ENCODE measurements at regions not wholly inside any gene's neighbourhood (a gene's known extent, or its start where the extent isn't known, plus 50 kb on each side); places are given as distances from the start of the nearest gene placed in this dataset.

DNA sequence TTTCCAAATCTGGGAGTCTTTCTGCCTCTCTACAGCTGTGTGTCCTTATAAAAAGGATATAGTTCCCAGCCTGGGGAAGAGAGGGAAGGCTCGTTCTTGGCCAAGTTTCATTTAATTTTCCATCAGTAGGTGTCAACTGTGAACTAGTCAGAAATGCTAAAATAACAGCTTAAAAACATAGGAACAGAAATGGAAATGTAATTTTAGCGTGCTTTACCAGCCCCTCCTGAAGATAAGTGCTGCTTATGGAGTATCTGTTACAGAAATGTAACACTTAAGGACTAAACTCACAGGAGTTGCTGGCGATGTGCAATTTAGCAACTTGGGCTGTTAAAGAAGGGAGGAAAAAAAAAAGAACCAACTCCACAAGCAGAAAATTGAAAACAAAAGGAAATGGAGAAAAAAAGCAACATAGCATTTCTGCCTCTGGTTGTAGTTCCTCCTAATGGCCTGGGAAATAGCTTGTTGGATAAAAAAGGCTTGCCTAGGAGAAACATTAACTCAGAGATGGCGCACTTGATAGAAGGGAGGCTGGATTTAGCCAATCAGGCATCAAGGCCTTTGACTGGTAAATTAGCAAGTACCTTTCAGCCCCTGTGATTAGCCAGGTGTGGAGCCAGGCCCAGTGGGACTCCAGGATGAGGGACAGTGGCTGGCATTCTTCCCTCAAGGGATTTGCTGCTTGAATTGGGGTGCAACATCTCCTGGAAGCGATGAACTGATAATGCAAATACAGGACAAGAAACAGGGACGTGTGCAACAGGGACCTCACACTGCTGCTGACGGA is 84.3 kb downstream of the RPLP1 start:
- Histone ChIP-seq H3K27me3 (ENCODE audit: insufficient read depth, low read depth) (no peaks in the 10 kb centered on the region), H3K4me2 (no peak overlapping the region), H3K79me2 (ENCODE audit: low read depth) (no peaks in the 10 kb centered on the region), H4K20me1 (ENCODE audit: insufficient read depth) (no peaks in the 10 kb centered on the region), H3K4me1 (replicated peaks; ENCODE audit: insufficient read depth) (0 out of 2 replicates have a peak, but pooled peaks cover 7% of the 10 kb centered on the region), H3K9me3 (ENCODE audit: insufficient read depth, low read depth) (no peaks in the 10 kb centered on the region), H3K9me2 (ENCODE audit: insufficient read depth) (no peaks in the 10 kb centered on the region), H3F3A (ENCODE audit: insufficient read depth, low read depth) (no peaks in the 10 kb centered on the region), H2AFZ (no peak overlapping the region), H3K27ac (no peak overlapping the region), H3K36me3 (ENCODE audit: low read depth) (no peaks in the 10 kb centered on the region), H3K4me3 (no peak overlapping the region)
- intact Hi-C loops (cut with micrococcal nuclease; ENCODE audit: unreplicated experiment), result no loop called here
- TF ChIP-seq, protein P1, sequence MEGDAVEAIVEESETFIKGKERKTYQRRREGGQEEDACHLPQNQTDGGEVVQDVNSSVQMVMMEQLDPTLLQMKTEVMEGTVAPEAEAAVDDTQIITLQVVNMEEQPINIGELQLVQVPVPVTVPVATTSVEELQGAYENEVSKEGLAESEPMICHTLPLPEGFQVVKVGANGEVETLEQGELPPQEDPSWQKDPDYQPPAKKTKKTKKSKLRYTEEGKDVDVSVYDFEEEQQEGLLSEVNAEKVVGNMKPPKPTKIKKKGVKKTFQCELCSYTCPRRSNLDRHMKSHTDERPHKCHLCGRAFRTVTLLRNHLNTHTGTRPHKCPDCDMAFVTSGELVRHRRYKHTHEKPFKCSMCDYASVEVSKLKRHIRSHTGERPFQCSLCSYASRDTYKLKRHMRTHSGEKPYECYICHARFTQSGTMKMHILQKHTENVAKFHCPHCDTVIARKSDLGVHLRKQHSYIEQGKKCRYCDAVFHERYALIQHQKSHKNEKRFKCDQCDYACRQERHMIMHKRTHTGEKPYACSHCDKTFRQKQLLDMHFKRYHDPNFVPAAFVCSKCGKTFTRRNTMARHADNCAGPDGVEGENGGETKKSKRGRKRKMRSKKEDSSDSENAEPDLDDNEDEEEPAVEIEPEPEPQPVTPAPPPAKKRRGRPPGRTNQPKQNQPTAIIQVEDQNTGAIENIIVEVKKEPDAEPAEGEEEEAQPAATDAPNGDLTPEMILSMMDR (conservative IDR thresholded peaks at IDR 0.05), result no peak
- no peak for TF ChIP-seq EZH2 (IDR thresholded peaks at IDR 0.05; ENCODE audit: low read depth)
- no peak for DNase-seq
- CTCF ChIA-PET, result no interaction called here
- POLR2A ChIA-PET (ENCODE audit: unreplicated experiment), result no interaction called here
- BruUV-seq (replicated peaks), result no TSS peak

DNA sequence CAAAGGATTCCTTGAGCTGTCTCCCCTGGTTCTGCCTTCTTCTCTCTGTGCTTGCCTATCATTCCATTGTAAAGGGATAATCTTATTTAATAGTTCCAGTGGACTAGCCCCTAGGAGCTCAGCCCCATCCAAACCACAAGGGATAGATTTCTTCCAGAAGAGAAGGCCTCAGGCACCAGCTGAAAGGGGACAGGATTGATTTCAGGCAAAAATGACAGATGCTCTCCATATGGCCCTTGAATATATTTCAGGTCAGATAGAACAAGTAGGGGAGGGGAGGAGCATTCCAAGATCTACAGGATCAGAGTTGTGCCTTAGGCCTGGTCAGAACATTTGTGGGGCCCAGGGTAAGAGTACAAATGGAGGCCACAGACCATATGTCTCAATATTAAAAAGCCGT is 85.3 kb downstream of the RPLP1 start:
- H3K27ac ChIP-seq, result no peak overlapping the region
- no peaks in the 10 kb centered on the region for H3K9me2 ChIP-seq (ENCODE audit: insufficient read depth)
- H3K4me2 ChIP-seq, result no peak overlapping the region
- BruUV-seq (replicated peaks), result no TSS peak
- ChIA-PET POLR2A (ENCODE audit: unreplicated experiment) (no interaction called here), CTCF (no interaction called here)
- no peaks in the 10 kb centered on the region for H3K27me3 ChIP-seq (ENCODE audit: insufficient read depth, low read depth)
- no peaks in the 10 kb centered on the region for H4K20me1 ChIP-seq (ENCODE audit: insufficient read depth)
- no peaks in the 10 kb centered on the region for H3K36me3 ChIP-seq (ENCODE audit: low read depth)
- no peaks in the 10 kb centered on the region for H3K79me2 ChIP-seq (ENCODE audit: low read depth)
- intact Hi-C loops (cut with micrococcal nuclease; ENCODE audit: unreplicated experiment), result no loop called here
- H3K4me1 ChIP-seq (replicated peaks; ENCODE audit: insufficient read depth), result 0 out of 2 replicates have a peak, but pooled peaks cover 7% of the 10 kb centered on the region
- TF ChIP-seq EZH2 (IDR thresholded peaks at IDR 0.05; ENCODE audit: low read depth), result no peak
- TF ChIP-seq, protein P1 (conservative IDR thresholded peaks at IDR 0.05), result no peak
- DNase-seq, result no peak
- H2AFZ ChIP-seq, result no peak overlapping the region
- no peaks in the 10 kb centered on the region for H3K9me3 ChIP-seq (ENCODE audit: insufficient read depth, low read depth)
- H3K4me3 ChIP-seq, result no peak overlapping the region
- H3F3A ChIP-seq (ENCODE audit: insufficient read depth, low read depth), result no peaks in the 10 kb centered on the region

DNA sequence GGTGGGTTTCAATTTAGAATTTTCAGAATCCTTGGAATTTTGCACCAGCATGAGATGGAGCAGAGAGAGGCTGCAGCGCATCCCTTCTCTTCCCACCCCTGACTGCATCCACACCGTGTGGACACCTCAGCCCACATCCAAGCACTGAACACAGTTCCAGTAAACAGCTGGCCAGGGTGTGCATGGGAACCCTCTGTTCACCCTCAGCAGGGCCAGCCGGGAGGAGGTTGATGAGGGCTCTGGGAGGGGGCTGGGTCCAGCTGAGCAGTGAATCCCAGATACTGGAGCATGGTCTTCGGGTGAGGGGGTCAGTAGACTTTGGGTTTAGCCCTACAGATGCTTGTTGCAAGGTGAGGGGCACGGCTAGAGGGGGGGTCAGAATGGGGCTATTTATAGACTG is 85.8 kb downstream of the RPLP1 start:
- intact Hi-C loops (cut with micrococcal nuclease; ENCODE audit: unreplicated experiment), result no loop called here
- Histone ChIP-seq H3K9me3 (ENCODE audit: insufficient read depth, low read depth) (no peaks in the 10 kb centered on the region), H3K9me2 (ENCODE audit: insufficient read depth) (no peaks in the 10 kb centered on the region), H3K36me3 (ENCODE audit: low read depth) (no peaks in the 10 kb centered on the region), H2AFZ (no peak overlapping the region), H3K27me3 (ENCODE audit: insufficient read depth, low read depth) (no peaks in the 10 kb centered on the region), H3K4me3 (no peak overlapping the region), H3K4me1 (replicated peaks; ENCODE audit: insufficient read depth) (0 out of 2 replicates have a peak, but pooled peaks cover 7% of the 10 kb centered on the region), H4K20me1 (ENCODE audit: insufficient read depth) (no peaks in the 10 kb centered on the region), H3K79me2 (ENCODE audit: low read depth) (no peaks in the 10 kb centered on the region), H3F3A (ENCODE audit: insufficient read depth, low read depth) (no peaks in the 10 kb centered on the region), H3K4me2 (no peak overlapping the region), H3K27ac (no peak overlapping the region)
- TF ChIP-seq, protein P1 (conservative IDR thresholded peaks at IDR 0.05), result no peak
- no peak for TF ChIP-seq EZH2 (IDR thresholded peaks at IDR 0.05; ENCODE audit: low read depth)
- CTCF ChIA-PET, result no interaction called here
- no peak for DNase-seq
- POLR2A ChIA-PET (ENCODE audit: unreplicated experiment), result no interaction called here
- BruUV-seq (replicated peaks), result no TSS peak

Data from PC-9 (cell line).